Activated CD8-positive, alpha-beta T cell treated with anti-CD3 and anti-CD28 coated beads for 36 hours (primary cell): ENCODE measurements at regions not wholly inside any gene's neighbourhood (a gene's known extent, or its start where the extent isn't known, plus 50 kb on each side); places are given as distances from the start of the nearest gene placed in this dataset.

Experiments used
- ATAC-seq: fragments of 200-7000 bp; cut with Tn5 transposase; one replicate; pipeline ENCODE4 v1.10.0; 2021; ENCODE audit warnings: mild to moderate bottlenecking, moderate library complexity
- CTCF ChIA-PET: fragments of 350-600 bp; sonication (Branson Sonifier 250); formaldehyde crosslinking; loops from one replicate; lab custom pipeline; 2021; ENCODE audit warnings: antibody characterized with exemption; lab: Charles Lee
- POLR2A ChIA-PET: fragments of 350-600 bp; sonication (Branson Sonifier 250); formaldehyde crosslinking; loops from one replicate; lab custom pipeline; 2021; ENCODE audit warnings: antibody characterized with exemption; lab: Charles Lee
- DNase-seq: peaks from one replicate; pipeline ENCODE4 v3.0.0-alpha.2; 2020
- H3K27ac Mint-ChIP-seq: one replicate; pipeline ENCODE4 v1.8.0; 2021; ENCODE audit warnings: mild to moderate bottlenecking, mixed read lengths
- H3K27me3 Mint-ChIP-seq: one replicate; pipeline ENCODE4 v1.8.0; 2021; ENCODE audit warnings: mixed read lengths
- H3K36me3 Mint-ChIP-seq: one replicate; pipeline ENCODE4 v1.8.0; 2021; ENCODE audit warnings: low read depth, mixed read lengths
- H3K4me1 Mint-ChIP-seq: one replicate; pipeline ENCODE4 v1.8.0; 2021; ENCODE audit warnings: low read depth, mixed read lengths
- H3K4me3 Mint-ChIP-seq: one replicate; pipeline ENCODE4 v1.8.0; 2021; ENCODE audit warnings: mild to moderate bottlenecking, moderate library complexity, mixed read lengths
- H3K9me3 Mint-ChIP-seq: one replicate; pipeline ENCODE4 v1.8.0; 2021; ENCODE audit warnings: mixed read lengths
- intact Hi-C: fragments of 100-400 bp; cut with micrococcal nuclease; formaldehyde crosslinking; loops from one replicate; pipeline ENCODE4 v1.10.0; 2022
- TF ChIP-seq, protein P1 (sequence below): fragments of 200-600 bp; IDR thresholded peaks from one replicate; pipeline ENCODE4 v1.8.0; 2022; ENCODE audit warnings: antibody characterized with exemption, mild to moderate bottlenecking

DNA sequence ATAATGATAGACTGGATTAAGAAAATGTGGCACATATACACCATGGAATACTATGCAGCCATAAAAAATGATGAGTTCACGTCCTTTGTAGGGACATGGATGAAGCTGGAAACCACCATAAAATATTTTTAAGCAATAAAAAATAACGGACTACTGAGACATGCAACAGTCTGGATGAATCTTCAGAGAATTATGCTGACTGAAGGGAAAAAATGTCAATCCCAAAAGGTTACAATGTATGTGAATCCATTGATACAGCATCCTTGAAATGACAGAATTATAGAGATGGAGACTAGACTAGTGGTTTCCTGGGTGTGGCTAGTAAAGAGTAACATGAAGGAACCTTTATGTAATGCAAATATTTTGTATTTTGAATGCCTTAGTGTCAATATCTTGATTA lies 1808.6 kb upstream of the NUDT12 start:
- no peak overlapping the region for H3K27ac Mint-ChIP-seq
- no peaks in the 10 kb centered on the region for H3K36me3 Mint-ChIP-seq
- DNase-seq (no peak), ATAC-seq (no peak)
- H3K4me3 Mint-ChIP-seq, result no peak overlapping the region
- CTCF ChIA-PET, result no interaction called here
- no peaks in the 10 kb centered on the region for H3K4me1 Mint-ChIP-seq
- no peaks in the 10 kb centered on the region for H3K27me3 Mint-ChIP-seq
- TF ChIP-seq, protein P1, sequence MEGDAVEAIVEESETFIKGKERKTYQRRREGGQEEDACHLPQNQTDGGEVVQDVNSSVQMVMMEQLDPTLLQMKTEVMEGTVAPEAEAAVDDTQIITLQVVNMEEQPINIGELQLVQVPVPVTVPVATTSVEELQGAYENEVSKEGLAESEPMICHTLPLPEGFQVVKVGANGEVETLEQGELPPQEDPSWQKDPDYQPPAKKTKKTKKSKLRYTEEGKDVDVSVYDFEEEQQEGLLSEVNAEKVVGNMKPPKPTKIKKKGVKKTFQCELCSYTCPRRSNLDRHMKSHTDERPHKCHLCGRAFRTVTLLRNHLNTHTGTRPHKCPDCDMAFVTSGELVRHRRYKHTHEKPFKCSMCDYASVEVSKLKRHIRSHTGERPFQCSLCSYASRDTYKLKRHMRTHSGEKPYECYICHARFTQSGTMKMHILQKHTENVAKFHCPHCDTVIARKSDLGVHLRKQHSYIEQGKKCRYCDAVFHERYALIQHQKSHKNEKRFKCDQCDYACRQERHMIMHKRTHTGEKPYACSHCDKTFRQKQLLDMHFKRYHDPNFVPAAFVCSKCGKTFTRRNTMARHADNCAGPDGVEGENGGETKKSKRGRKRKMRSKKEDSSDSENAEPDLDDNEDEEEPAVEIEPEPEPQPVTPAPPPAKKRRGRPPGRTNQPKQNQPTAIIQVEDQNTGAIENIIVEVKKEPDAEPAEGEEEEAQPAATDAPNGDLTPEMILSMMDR, result no peak
- intact Hi-C loops, result no loop called here
- POLR2A ChIA-PET, result no interaction called here
- peaks cover 7% of the 10 kb centered on the region for H3K9me3 Mint-ChIP-seq

- no peak overlapping the region for H3K4me3 Mint-ChIP-seq
- H3K9me3 Mint-ChIP-seq, result no peaks in the 10 kb centered on the region
- ATAC-seq (no peak), DNase-seq (no peak)
- ChIA-PET POLR2A (no interaction called here), CTCF (no interaction called here)
- TF ChIP-seq, protein P1, result no peak
- intact Hi-C loops, result no loop called here
- H3K4me1 Mint-ChIP-seq, result no peaks in the 10 kb centered on the region
- no peaks in the 10 kb centered on the region for H3K36me3 Mint-ChIP-seq
- H3K27ac Mint-ChIP-seq, result no peak overlapping the region
- no peaks in the 10 kb centered on the region for H3K27me3 Mint-ChIP-seq
Observed at GRCh38 chr5:105350486-105351140, 1788.0 kb upstream of the NUDT12 start.

DNA sequence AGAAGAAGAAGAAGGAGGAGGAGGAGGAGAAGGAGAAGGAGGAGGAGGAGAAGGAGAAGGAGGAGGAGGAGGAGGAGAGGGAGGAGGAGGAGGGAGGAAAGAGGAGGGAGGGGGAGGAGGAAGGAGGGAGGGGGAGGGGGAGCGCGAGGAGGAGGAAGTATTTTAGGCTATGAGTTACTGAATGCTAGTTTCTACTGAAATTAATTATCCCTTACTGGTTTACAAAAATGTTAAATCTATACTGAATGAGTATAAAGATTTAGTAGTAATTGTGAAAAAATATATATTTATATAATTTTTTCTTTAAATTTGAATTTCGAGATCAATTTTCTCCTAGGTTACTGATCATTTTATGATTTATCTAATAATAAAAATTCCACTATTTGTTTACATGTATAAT lies 1769.0 kb upstream of the NUDT12 start:
- H3K27ac Mint-ChIP-seq, result no peak overlapping the region
- intact Hi-C loops, result no loop called here
- ChIA-PET POLR2A (no interaction called here), CTCF (no interaction called here)
- no peak for DNase-seq
- H3K36me3 Mint-ChIP-seq, result no peaks in the 10 kb centered on the region
- TF ChIP-seq, protein P1, result no peak
- no peak for ATAC-seq
- H3K4me1 Mint-ChIP-seq, result no peaks in the 10 kb centered on the region
- H3K4me3 Mint-ChIP-seq, result no peak overlapping the region
- peaks cover 9% of the 10 kb centered on the region for H3K9me3 Mint-ChIP-seq
- H3K27me3 Mint-ChIP-seq, result no peaks in the 10 kb centered on the region

GRCh38 chr5:105330185-105330584 lies 1767.6 kb upstream of the NUDT12 start:
- H3K9me3 Mint-ChIP-seq, result peaks cover 3% of the 10 kb centered on the region
- CTCF ChIA-PET, result no interaction called here
- POLR2A ChIA-PET, result no interaction called here
- no peak overlapping the region for H3K4me3 Mint-ChIP-seq
- no peaks in the 10 kb centered on the region for H3K4me1 Mint-ChIP-seq
- intact Hi-C loops, result no loop called here
- H3K27me3 Mint-ChIP-seq, result no peaks in the 10 kb centered on the region
- TF ChIP-seq, protein P1, result no peak
- H3K27ac Mint-ChIP-seq, result no peak overlapping the region
- DNase-seq, result no peak
- no peak for ATAC-seq
- no peaks in the 10 kb centered on the region for H3K36me3 Mint-ChIP-seq

DNA sequence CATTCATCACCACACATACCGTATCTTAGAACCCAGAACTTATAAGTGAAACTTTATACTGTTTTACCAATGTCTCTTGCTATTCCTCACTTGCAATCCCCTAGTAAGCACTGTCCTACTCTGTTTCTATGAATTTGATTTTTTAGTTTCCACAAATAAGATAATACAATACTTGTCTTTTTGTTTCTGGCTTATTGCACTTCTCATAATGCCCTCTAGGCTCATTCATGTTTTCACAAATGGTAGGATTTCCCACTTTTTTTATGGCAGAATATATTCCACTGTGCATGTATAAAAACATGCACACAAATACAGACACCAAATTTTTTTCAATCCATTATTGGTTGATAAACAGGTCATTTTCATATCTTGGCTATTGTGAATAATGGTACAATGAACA lies 1742.3 kb upstream of the NUDT12 start:
- intact Hi-C loops, result no loop called here
- Mint-ChIP-seq H3K4me1 (no peaks in the 10 kb centered on the region), H3K36me3 (no peaks in the 10 kb centered on the region), H3K4me3 (no peak overlapping the region), H3K27ac (no peak overlapping the region), H3K27me3 (no peaks in the 10 kb centered on the region), H3K9me3 (peaks cover 2% of the 10 kb centered on the region)
- ATAC-seq (no peak), DNase-seq (no peak)
- CTCF ChIA-PET, result no interaction called here
- POLR2A ChIA-PET, result no interaction called here
- TF ChIP-seq, protein P1, result no peak
